ENCODE measurements at regions not wholly inside any gene's neighbourhood (a gene's known extent, or its start where the extent isn't known, plus 50 kb on each side); places are given as distances from the start of the nearest gene placed in this dataset.

- no peak for DNase-seq (ENCODE audit: low spot score)
- H3K27ac ChIP-seq = no peak overlapping the region
- TF ChIP-seq, protein P1, sequence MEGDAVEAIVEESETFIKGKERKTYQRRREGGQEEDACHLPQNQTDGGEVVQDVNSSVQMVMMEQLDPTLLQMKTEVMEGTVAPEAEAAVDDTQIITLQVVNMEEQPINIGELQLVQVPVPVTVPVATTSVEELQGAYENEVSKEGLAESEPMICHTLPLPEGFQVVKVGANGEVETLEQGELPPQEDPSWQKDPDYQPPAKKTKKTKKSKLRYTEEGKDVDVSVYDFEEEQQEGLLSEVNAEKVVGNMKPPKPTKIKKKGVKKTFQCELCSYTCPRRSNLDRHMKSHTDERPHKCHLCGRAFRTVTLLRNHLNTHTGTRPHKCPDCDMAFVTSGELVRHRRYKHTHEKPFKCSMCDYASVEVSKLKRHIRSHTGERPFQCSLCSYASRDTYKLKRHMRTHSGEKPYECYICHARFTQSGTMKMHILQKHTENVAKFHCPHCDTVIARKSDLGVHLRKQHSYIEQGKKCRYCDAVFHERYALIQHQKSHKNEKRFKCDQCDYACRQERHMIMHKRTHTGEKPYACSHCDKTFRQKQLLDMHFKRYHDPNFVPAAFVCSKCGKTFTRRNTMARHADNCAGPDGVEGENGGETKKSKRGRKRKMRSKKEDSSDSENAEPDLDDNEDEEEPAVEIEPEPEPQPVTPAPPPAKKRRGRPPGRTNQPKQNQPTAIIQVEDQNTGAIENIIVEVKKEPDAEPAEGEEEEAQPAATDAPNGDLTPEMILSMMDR (IDR thresholded peaks at IDR 0.05) = no peak
- H3K4me3 ChIP-seq = no peak overlapping the region
Measured at GRCh38 chr2:220002699-220003098, 375.3 kb downstream of the SLC4A3 start.

- no peak overlapping the region for H3K4me3 ChIP-seq
- TF ChIP-seq, protein P1 (IDR thresholded peaks at IDR 0.05) = no peak
- no peak overlapping the region for H3K27ac ChIP-seq
- DNase-seq (ENCODE audit: low spot score) = no peak
Measured at GRCh38 chr2:220005362-220005761, 377.9 kb downstream of the SLC4A3 start.

GRCh38 chr2:220006152-220006621 lies 378.8 kb downstream of the SLC4A3 start:
- Histone ChIP-seq H3K27ac (no peak overlapping the region), H3K4me3 (no peak overlapping the region)
- no peak for DNase-seq (ENCODE audit: low spot score)
- TF ChIP-seq, protein P1 (IDR thresholded peaks at IDR 0.05) = no peak

- no peak for DNase-seq (ENCODE audit: low spot score)
- Histone ChIP-seq H3K4me3 (no peak overlapping the region), H3K27ac (no peak overlapping the region)
- TF ChIP-seq, protein P1 (IDR thresholded peaks at IDR 0.05) = no peak
Measured at GRCh38 chr2:220011859-220012258, 384.4 kb downstream of the SLC4A3 start.

- Histone ChIP-seq H3K4me3 (no peak overlapping the region), H3K27ac (no peak overlapping the region)
- TF ChIP-seq, protein P1 (IDR thresholded peaks at IDR 0.05) = no peak
- no peak for DNase-seq (ENCODE audit: low spot score)
Measured at GRCh38 chr2:220014961-220015360, 387.5 kb downstream of the SLC4A3 start.

DNA sequence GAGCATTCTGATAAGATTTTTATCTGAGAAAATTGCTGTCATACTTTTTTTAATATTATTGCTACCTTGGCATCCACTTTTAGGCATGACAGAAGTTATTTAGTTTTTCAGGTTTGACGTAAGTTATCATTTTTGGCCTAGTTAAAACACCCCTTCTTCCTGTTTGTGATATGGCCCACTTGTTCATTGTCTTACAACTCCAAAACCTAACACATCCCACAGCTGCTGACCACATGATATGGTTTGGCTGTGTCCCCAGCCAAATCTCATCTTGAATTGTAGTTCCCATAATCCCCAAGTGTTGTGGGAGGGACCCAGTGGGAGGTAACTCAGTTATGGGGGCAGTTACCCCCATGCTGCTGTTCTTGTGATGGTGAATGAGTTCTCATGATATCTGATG lies 388.1 kb downstream of the SLC4A3 start:
- no peak overlapping the region for H3K4me3 ChIP-seq
- TF ChIP-seq, protein P1 (IDR thresholded peaks at IDR 0.05) = no peak
- DNase-seq (ENCODE audit: low spot score) = no peak
- H3K27ac ChIP-seq = no peak overlapping the region

DNA sequence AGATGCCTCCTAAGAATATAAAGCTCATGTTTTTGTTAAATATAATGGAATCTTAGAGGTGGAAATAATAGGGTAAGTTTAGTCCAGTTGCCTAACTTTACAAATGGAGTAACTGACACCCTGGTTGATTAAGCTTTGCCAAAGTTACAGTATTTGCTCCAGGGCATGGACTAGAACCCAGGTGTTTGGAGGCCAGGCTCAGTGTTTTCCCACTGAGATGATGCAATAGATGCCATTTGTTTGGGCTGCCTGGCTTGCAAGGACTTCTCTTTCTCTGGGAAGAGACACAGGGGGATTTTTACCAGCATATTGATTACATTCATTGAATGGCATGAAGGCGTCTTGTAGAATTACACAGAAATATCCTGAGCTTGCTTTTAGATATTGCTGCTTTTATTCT lies 397.8 kb downstream of the SLC4A3 start:
- H3K4me3 ChIP-seq = no peak overlapping the region
- H3K27ac ChIP-seq = no peak overlapping the region
- TF ChIP-seq, protein P1 (IDR thresholded peaks at IDR 0.05) = no peak
- DNase-seq (ENCODE audit: low spot score) = no peak
